GDM1 (cell line): ENCODE measurements at regions not wholly inside any gene's neighbourhood (a gene's known extent, or its start where the extent isn't known, plus 50 kb on each side); places are given as distances from the start of the nearest gene placed in this dataset.
"Not testable (repeated sequence)": the region's sequence is repeated elsewhere in the genome, so short reads cannot be mapped to it uniquely, and the experiment has no call there.

Experiments
- DNase-seq: peaks from one replicate; lab custom pipeline; 2025; lab: John Stamatoyannopoulos, UW

DNA sequence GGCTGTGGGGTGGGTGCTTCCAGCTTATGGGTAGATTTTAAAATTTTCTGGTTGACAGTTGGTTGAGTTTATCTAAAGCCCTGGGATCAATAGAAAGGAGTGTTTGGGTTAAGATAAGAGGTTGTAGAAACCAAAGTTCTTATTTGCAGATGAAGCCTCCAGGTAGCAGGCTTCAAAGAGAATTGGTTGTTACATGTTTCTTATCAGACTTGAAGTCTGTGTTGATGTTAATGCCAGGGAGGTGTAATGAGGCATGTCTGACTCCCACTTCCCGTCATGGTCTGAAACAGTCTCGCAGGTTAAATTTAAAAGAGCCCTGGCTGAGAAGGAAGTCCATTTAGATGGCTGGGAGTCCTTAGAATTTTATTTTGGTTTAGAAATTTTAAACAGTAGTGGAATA, 165.2 kb upstream of the TMEM72 start:
- DNase-seq = no peak

DNA sequence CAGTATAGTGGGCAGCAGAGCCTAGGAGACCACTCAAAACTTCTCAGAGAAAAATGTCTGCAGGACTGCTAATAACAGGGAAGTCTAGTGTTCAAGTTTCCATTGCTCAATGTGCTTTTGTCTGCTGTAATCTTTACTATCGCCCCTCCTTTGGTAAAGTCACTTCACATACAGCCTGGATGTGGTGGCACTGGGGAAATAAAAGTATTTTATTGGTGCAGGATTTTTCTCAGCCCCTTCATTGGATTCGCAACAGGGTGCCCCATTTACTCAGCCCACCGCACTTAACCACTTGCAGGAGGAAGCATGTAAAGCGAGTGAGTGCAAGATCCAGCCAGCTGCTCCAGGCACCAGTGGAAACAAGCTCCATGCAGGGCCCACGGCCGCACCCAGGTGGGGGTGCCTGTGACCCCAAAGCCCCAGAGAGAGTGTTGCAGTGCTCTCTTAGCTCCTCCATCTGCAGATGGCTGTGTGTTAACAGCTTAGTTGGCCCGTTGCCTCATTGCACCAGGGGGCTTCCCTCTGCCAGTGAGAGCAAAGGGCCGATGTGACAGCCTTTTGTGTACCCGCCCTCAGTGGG, 163.5 kb upstream of the TMEM72 start:
- DNase-seq = no peak

DNA sequence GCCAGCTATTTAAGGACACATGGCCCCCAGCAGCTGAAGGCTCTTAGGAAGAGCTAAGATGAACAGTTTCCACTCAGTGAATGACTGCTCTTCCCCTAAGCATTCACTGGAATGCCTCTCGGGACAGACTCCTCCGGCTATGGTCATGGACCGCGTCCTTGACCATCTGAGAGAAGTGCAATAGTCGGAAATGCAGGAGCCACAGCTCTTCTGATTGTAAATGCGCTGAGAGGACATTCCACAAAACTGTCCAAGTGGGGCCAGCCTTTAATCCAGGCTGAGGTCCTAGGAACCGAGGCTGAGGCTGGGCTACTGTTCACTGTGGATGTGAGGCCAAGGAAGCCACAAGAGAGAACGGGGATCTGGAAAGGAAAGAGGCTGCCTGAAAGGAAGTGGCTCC, 162.0 kb upstream of the TMEM72 start:
- no peak for DNase-seq

DNA sequence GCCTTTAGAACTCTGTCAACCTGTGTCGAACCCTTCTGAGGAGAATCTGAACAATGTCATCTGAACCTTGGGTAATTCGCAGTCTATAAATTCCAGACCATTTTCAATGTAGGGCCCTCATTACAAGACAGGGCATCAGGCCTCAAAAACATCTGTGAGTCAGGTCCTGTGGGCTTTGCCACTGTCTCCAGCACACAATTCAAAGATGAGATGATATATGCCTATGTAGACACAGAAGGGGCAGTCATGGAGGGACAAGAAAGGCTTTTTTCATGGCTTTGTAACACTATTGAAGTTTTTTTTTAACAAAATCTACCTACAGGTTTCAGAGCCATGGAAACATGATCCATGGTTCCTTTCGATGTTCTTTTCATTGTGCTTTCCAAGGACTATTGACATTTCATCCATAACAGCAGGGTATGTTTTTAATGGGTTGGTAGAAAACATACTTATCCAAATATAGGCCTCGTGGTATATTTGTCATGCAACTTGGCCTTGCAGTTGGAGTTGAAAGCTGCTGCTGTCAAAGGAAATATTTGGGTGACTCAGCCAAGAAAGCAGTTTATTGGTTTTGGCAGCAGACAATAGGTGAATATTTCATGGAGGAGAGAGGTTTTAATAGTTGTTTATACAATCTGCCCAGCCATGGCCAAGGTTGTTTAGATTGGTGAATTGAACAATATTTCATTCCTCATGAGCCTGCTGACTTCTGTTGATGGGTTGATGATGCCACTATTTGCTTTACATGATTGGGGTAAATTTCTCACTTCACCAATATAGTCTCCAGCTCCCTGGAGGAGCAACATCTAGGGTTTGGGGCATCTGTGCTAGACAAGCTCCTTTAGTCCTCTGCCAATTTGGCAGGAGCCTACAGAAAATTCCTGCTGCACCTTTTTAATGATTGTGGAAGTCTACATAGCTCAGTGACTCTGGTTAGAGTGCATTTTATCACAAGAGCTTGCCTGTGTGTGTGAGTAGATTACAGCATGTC, 158.4 kb upstream of the TMEM72 start:
- DNase-seq = no peak

DNA sequence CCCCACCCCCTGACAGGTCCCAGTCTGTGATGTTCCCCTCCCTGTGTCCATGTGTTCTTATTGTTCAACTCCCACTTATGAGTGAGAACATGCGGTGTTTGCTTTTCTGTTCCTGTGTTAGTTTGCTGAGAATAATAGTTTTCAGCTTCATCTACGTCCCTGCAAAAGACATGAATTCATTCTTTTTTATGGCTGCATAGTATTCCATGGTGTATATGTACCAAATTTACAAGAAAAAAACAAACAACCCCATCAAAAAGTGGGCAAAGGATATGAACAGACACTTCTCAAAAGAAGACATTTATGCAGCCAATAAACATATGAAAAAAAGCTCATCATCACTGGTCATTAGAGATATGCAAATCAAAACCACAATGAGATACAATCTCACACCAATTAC, 156.8 kb upstream of the TMEM72 start:
- DNase-seq = not testable (repeated sequence)

DNA sequence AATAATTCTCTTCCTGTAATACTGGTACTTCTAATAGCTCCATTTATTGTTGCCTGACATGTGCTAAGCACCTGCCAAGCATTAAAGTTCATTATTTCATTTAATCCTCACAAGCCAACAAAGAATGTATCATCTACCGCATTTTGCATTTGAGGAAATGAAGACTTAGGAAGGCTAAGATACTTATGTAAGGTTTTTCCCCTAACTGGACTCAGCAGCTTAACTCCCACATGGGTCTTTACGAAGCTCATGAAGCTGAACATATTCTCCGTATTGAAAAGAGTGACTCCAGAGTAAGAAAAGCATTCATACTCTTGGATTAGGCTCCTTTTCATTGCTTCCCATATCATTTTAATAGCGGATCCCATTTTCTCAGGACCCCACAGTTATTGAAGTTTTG, 155.7 kb upstream of the TMEM72 start:
- no peak for DNase-seq

DNA sequence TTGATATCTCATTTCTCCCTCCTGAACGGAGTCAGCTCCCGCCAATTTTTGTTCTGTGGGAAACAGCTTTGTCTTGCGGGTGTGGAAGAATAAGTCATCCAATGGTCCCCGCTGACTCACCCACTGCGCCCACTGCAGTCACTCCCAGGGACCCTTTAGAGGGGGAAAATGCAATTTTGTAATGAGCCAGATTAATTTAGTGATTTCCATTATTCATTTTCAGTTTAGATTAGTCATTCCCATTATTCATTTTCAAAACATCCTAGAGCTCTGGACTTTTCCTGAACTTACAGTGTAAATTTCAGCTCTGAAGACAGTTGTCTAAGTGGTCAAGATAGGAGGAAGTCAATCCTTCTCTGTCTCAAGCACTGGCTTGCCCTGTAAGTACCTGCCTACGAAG, 154.9 kb upstream of the TMEM72 start:
- no peak for DNase-seq

DNA sequence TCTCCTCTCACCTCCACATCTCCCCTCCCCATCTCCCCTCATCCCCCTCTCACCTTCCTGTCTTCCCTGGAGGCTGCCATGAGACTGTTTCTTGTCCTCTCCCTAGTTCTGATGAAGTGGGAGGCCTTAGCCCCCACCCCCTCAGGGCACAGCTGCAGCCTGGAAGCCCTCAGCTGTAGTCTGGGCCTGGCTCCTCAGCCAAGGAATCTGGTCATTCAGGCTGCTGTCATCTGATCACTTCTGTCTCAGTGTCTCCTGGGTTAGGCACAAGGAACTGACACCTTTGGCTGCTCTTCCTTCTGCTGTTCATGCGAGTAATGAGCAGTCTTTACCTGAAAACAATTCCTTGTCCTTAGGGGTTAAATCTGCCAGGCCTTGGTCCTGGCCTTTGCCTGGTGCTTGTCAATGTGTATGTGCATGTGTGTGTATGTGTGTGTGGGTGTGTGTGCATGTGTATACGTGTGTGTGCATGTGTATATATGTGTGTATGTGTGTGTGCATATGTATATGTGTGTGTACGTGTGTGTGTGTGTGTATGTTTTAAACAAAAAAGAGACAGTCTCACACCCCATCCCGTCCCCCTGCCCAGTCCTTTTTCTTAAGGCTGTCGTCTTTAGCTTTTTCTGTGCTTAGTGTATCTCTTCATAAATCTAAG, 153.5 kb upstream of the TMEM72 start:
- no peak for DNase-seq

DNA sequence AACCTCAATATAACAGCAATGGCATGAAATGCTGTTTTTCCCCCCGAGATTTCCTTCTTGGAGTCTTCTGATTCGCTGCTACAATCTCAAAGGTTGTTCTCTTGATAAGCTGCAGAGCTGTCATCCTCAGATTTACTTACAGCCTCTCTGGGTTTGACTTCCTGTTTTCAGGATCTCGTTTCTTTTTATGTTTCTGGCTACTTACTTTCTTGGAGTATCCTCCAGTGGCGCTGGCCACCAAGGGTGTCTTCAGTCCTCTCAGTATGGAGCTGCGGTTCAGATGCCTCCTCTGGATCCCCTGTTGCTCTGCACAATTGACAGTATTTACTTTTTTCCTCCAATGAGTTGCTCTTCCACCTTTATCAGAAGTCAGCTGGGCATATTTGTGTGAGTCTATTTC, 152.0 kb upstream of the TMEM72 start:
- no peak for DNase-seq

DNA sequence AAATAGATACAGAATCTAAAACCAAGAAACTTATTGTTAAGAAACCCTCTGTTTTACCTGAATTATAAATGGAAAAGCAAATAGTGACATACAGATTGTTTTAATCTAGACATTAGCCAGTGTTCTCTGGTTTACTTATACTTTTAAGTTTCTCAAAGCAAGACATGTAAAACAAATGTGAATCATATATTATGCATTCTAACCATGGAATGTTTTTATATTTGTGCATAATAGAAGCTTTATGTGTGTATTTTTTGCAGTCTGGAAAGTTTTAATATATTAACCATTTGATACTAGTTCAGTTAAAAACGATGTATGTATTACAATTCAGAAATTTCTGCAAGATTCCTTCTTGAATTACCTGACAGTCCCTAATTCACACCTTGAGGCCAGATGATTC, 150.6 kb upstream of the TMEM72 start:
- DNase-seq = no peak

DNA sequence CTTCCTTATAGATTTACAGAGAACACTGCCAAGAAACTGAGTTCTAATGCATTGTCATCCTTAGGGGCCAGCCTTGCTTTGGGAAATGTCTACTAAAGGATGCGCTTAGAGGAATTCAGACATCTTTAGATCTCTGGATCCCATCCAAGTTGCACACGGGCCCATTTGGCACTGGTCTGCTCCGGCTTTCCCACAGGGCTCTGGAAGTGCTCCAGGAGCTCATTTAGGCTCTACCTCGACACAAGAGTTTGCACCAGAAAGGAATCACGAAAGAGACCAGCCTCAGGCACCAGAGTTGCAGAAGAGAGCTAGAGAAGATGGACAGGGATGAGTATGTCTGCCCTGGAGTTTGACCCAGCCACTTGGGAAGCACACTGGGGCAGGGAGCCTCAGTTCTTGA, 150.1 kb upstream of the TMEM72 start:
- no peak for DNase-seq

DNA sequence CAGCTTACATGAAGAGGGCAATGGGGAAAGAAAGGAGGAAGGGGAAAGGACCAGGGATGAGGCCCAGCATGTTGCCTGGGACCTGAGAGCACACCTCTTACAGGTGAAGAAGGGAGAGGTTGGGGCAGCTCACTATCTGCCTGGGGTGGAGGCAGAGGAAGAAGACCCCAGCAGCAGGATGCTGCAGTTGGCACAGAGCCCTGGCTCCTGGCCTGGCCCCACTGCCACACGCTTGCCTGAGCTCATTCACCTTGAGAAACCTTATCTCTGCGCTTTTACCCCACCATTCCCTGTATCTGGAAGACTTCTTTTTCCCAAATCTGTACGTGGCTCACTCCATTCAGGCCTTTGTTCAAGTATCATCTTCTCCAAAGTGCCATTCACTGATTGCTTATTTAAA, 147.8 kb upstream of the TMEM72 start:
- DNase-seq = no peak

DNA sequence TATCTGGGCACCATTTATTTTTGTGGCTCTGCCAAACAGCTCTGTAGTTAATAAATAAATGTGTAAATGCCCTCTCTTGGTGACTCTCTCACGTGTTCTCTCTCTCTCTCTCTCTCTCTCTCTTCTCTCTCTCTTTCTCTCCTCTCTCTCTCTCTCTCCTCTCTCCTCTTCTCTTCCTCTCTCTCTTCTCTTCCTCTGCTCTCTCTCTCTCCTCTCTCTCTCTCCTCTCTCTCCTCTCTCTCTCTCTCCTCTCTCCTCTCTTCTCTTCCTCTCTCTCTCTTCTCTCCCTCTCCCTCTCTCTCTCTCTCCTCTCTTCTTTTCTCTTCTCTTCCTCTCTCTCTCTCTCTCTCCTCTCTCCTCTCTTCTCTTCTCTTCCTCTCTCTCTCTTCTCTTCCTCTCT, 145.8 kb upstream of the TMEM72 start:
- no peak for DNase-seq

DNA sequence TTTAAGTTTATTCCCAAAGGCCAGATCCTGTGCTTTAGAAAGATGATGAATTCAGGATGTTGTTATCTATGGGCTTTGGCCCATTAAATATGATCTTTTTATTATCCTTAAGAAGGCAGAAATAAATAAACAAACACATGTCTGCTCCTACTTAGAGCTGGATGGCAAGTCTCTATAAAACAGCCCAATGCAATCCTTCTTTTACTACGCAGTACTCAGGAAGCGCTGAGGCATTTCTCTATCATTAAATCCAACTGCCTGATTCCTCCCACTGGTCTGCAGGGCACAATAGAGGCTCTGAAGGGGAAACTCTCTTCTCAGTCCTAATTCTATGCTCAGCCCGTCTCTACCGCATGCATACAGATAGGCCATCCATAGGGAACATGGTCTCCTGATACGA, 144.5 kb upstream of the TMEM72 start:
- DNase-seq = no peak

DNA sequence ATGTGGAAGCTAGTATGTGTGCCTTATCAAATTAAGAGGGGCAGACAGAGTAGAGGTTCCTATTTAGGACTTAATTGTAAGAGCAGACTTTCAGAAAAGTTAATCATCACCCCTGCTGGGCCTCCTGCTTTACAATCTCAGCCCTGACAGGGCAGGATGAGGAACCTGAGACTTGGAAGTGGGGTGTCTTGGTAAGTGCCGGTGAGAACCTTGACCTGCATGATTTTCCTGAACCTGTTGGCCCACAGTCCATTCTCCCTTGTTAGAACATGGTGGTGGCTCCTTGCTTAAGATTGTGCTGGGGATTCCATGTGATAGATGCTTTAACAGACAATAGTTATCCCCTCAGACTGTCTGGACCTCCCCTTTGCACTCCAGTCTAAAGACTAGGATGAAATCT, 141.7 kb upstream of the TMEM72 start:
- no peak for DNase-seq

DNA sequence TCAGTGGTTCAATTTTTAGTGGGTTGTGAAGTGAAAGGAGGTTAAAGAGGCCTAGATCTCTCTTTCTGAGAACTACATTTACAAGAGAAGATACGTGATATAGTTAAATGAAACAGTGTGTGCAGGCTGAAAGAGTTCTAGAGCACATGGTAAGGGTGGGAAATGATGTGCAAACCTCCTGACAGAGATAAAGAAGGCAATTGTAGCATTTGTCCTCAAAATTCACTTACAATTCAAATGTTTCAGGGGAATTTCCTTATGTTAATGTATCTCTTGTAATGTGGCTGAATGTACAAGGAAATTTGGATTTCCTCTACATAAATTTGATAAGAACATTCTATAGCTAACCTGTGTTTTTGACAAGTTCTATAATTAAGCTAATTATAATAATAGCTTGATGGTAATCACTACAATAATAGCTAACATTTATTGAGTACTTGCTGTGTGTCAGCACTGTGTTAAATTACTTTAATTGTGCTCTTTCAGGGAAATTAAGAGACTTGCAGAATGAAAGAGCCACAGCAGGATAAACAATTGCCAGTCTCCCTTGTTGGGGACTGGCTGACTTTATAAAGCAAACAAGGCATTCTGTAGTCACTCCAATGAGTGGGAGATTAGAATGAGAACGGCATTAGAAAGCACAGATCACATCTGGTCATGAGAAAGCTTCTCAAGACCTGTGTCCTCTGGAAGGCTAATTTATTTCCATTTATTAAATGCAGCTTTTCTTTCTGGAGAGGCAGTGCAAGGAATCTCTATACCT, 139.7 kb upstream of the TMEM72 start:
- DNase-seq = no peak

DNA sequence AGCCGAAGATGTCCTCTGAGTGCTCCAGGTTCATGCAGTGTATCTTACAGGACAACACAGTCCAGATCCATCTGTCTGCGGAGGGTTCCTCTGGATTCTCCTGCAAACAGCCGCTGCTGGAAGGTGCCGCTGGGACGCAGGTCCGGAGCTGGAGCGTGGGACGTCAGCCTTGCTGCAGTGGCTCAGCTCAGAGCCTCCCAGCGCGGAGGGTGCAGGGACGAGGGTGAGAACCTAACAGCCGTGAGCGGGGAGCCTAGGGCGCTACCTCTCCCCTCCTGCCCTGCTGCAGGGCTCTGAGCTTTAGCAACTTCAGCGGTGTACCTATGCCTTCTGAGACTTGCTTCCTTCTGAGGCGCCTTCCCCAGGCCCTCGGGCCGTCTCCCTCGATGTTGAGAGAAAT, 137.6 kb upstream of the TMEM72 start:
- no peak for DNase-seq

DNA sequence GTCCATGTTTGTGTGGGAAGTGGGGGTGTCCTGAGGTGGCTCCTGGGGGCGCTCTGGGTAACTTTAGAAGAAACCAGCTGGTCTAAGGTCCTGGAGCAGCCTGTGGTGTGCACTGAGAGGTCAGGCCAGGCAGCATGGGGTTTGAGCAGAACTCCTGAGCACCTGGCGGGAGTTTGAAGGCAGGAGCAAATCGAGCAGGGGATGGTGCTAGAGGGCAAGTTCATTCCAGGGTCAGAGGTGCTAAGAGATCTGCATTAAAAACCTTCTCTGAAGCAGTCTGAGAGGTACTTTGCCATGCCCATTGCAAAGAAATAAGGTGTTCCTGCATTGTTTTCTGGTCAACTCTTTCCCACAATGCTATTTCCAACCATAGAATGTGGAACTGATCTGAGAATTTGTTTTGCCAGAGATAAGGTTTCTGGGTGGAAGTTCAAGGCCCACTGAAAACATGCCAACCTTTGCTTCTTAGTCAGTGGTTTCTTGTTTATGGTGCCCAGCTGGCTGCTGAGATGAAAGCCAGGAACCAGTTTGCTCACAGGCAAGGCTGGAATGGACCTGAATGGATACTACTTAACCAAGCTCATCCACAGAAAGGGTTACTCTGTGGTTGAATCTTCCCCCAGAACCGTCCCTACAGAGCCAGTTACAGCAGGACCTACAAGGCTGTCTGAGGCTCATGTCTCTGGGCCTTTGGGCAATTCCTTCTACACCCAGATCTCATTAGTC, 136.3 kb upstream of the TMEM72 start:
- no peak for DNase-seq

DNA sequence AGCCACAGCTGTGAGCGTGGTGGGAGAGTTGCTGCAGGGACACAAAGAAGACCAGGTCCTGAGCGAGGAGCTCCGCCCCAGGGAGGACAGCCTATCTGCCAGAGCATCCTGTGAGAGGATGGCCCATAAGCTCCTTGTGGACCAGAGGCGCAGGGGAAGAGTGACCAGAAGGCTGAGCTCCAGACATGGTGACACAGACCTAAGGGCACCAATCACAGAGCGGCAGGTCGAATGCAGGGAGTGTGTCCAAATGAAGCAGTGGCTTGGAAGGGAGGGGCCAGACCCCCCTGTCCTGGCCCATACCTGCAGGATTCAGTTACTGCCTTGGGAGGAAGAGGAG, 135.8 kb upstream of the TMEM72 start:
- no peak for DNase-seq

DNA sequence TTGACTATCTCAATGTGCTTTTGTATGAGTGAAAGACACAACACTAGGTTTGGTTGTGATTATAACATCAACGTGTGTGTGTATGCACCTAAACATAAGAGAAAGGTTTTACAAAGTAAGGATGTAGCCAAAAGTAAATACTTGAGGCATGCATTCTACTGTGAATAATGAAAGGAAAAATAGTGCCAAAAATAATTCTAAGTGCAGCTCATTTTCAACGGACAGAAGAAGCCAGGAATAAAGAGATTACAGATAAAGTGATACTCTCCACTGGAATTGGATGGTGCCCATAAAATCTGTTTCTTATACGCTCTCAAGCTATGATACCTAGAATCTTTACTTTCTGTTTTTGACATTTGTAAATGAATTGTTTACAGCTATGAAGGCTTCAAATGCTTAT, 135.0 kb upstream of the TMEM72 start:
- no peak for DNase-seq

DNA sequence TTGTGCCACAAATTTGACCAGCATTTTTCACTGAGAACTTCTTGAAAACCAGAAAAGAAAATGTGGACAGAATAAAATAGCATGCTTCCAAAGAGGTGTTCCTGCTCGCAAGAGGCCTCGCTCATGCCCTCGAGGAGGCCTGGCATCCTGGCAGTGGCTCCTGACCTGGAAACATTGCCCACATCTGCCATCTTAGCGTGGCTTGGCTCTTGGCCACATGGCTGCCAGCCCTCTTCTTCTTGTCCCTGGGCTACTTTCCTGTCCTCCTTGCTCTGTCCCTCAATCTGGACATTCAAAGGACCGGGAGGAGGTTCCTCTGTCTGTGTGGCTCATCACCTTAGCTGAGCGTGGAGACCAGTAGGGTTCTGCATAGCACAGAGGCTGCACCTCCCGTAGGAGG, 131.6 kb upstream of the TMEM72 start:
- no peak for DNase-seq

DNA sequence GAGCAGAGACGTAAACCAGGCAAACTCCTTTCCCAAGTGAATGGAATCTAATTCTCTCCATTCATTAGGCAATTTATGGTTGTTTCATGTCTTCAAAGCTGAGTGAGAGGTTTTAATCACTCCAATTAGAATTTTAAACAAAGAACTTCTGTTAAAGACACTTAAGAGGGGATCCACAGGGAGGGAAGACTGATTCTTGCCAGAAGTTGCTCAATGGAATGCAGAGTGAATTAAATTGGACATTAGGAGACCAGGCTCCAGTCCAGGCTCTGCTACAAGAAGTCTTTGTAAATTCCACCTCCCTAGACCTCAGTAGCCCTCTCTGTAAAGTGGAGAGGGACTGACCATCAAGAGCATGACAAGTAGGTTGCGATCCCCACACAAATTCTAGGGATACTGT, 130.7 kb upstream of the TMEM72 start:
- no peak for DNase-seq
